GM21423 (cell line): ENCODE measurements at regions not wholly inside any gene's neighbourhood (a gene's known extent, or its start where the extent isn't known, plus 50 kb on each side); places are given as distances from the start of the nearest gene placed in this dataset.
"Not testable (repeated sequence)": the region's sequence is repeated elsewhere in the genome, so short reads cannot be mapped to it uniquely, and the experiment has no call there.

ENCODE experiments used
- ATAC-seq: cut with Tn5 transposase; IDR thresholded peaks from one replicate; pipeline ENCODE4 v1.9.1; 2021; ENCODE audit warnings: mild to moderate bottlenecking, moderate library complexity; ENCODE audit not compliant: unreplicated experiment

DNA sequence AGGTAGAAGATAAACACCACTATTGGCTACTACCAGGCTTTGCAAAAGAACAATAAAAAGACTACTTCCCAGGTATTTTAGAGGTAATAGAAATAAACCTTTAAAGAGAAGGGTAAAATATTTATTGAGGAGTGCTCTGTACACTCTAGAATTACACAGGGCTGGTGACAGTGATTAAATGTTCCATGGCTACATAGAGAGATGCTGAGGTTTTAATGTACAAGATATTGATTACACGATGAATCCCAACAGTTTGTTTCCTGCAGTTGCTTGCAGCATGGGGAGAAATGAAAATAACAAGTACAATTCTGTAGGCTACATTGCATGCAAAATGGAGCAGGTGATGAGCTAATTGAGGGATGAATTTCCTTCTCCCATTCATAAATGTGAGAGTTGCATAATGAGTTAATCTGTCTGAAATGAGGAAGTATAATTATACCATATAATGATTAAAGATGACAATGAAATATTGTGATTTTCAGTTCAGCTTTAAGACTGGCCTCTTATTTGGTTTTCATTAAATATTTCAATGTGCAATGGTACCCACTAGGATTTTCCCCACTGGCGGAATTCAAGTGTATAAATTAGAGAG lies 266.1 kb downstream of the SOCS6 start:
- ATAC-seq, result no peak

DNA sequence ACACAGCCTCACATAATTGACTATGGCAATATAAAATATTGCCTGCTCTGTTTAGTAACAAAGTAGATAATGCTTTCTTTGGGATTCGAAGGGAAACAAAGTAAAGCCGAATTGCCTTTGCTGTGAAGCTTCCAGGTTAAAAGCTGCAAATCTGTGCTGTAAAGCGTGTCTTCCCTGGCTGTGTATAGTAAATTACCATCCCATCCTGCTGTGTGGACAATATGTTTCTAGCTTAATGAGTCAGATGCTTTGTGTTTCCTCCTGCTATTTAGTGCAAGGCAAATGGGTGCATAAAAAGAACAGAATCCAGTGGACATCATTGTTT lies 265.1 kb downstream of the SOCS6 start:
- ATAC-seq, result no peak

DNA sequence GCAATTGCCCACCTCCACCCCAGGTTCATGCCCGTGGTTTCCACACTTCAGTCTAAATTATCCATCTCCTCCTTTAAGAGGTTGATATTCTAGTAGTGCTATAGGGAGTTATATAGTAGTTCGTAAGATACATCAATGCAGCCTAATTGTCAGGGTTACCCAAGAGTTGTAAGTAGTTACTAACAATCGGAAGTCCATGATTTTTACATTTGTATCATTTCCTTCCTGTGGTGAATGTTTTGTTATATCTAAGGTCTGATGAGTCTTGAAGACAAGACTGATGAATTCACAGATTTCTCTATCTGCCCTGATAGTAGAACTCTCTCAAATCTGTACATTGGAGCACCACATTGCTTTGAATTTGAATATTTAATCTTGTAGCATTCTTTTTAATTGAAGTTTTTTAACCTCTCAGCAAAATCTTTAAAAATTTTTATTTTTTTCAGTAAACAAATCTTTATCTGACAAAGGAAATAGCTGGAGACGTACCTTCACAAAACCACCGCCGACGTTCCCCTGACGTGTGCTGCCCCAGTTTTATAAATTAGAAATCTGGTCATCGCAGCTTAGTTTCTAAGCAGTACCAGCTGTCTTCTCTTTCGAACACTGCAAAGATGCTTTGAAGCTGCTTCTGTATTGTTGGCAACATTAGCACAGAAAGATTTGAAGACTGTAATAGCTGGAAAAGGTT lies 264.5 kb downstream of the SOCS6 start:
- no peak for ATAC-seq

DNA sequence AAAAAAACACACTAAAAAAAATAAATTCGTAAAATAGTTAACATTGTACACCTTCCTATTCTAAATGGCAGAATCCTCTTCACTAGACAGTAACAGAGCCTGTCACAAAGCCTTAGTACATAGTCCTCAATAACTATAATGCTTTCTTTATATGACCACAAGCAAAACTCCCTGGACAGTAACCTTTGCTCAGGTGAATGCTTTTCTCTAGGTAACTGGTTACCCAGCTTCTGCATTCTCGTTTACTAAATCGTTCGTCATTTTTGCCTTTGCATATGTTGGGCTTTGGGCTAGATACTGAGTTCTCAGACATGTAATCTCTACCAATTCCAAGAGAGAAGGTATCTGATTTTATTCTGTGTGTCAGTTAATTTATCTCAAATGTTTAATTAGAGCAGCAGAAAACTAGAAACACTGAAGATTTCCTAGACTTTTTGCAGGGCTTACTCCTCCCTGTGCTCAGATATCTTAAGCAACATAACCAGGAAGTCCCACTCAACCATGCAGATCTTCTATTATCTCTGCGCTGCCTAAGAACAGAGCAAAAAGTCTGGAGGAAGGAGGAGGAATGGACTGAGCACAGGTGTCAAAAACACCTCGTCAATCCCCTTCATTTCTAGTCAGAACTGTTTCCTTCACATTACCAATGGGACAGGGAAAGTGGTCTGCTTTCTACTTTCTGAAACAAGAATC lies 247.7 kb downstream of the SOCS6 start:
- ATAC-seq, result no peak

DNA sequence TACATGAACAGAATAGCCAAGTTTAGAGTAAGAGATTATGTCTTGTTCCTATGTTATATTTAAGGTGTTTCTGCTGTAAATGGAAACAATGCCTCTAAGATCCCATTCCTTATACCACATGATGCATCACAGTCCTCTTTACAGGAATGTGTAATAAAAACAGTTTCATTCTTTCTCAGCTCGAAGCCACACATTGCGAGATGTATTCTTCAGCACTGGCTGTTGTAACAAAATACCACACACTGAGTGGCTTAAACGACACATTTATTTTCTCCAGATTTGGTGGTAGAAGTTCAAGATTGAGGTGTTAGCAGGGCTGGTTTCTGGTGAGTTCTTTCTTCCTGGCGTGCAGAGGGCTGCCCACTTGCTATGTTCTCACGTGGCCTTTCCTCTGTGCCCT lies 246.2 kb downstream of the SOCS6 start:
- ATAC-seq, result no peak

DNA sequence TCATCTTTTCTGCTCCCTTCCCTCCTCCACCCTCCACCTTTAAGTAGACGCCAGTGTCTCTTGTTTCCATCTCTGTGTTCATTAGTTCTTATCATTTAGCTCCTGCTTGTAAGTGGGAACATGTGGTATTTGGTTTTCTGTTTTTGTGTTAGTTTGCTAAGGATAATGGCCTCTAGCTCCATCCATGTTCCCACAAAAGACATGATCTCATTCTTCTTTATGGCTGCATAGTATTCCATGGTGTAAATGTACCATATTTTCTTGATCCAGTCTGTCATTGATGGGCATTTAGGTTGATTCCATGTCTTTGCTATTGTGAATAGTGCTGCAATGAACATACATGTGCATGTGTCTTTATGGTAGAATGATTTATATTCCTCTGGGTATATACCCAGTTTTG lies 236.5 kb downstream of the SOCS6 start:
- ATAC-seq, result not testable (repeated sequence)

DNA sequence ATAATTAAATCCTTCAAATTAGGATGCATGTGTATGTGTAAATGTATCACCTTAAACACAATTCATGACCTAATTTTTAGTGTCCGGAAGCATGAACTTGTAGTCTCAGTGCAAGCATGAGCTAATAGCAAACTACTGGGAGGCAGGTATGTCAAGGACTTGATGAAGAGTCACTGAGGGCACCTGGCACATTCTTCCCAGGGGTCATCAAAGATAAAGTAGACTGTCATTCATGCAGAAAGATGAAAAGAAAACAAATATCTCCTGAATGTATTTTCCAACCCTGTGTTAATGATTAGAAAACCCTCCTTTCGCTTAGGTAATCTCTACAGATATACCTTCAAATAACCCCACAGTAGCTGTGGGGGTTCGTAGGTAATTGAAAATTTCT lies 234.9 kb downstream of the SOCS6 start:
- ATAC-seq, result no peak

DNA sequence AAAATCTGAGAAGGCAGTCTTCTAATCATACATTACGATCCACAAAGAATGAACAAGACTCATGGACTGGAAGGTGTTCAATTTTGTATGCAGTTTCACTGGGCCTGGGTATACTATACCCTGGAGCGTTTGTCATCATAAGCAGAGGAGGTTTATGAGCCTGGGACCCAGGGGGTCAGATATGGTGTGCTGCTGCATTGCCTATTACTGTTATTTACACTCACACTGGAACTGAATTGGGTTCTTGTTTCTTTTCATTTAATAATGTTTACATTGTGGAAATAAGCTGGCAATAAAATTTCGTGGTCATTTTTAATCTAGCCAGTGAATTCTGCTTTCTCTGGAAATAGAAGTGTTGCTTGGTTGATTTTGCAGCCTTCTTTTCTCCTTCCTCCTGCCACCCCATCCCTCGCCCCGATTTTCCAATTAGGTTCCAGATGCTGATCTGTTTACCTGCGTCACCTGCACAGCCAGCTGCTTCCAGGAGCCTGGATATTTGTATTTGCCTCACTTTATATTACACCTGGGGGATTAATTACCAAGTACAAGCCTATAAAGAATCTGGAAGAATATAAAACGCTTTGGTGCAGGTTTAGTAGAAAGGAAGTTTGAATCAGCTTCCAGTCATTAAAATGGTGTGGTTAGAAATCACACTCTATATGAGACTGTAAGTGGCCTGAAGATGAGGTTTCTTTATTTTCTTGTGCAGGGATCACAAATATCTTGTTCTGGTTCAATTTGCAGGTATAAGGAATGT lies 234.4 kb downstream of the SOCS6 start:
- no peak for ATAC-seq

DNA sequence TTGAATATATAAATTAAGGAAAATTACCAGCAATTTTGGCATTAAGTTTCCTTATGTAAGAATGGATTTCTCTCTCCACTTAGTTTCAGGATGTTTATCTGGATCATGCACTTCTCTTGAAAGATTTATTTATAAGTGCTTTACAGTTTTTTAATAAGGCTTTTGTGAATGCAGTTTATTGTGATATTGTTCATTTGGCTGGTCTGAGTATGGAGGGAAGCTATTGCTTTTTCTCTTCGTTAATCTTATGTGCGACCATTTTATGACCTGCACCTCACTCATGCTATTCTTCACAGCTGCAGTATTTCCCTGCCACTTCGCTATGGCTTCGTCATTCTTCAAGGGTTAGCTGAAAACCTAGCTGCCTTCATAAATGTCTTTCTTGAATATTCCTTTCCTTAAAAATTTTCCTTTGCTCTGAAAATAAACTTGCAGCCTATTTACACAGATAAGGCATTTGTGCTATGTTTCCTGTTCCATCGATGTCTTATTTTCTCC lies 233.4 kb downstream of the SOCS6 start:
- no peak for ATAC-seq

DNA sequence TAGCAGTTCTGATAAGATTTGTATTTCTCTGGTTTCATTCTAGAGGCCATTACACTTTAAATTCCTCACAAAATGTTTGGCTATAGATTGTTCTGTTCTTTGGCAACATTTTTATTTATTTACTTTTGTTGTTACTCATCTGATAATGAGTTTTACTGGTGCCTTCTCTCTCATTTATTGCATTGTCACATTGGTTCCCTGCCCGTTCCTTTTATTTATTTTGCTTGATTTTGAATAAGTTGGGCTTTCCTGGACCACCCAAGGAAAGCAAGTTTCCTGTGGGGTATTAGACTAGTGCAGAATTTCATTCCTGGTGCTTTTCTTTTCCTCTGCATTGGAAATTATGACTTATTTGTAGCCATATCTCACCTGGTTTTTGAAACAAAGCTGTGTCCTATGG lies 232.0 kb downstream of the SOCS6 start:
- ATAC-seq, result no peak

DNA sequence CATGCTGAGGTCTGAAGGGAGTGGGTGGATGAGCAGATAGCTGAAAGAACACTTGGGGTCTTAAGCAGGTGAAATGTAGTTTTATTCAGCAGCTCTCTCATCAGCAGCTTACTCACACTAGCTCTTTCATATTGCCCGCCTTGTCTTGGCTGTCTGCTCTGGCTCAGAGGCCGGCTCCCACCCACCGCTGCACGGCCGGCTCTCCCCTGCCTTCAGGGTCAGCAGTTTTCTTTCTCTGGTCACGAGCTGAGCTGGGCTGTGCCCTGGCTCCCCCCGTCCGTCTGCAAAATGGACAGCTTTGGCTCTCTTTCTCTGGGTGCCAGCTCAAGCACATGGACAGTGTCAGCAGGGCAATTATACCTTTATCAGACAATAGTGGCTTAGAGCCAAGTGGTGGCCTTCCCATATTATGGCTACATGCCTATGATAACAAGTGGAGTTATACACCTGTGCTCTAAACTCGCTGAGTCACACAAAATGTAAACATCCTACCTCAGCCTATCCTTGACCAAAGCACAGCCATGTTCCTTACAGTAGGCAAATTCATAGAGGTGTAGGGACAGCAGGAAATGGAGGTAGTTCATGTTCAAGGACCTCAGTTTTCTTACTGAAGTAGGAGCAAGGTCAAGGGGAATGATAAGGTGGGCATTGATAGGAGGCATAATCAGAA lies 224.8 kb downstream of the SOCS6 start:
- ATAC-seq, result no peak

DNA sequence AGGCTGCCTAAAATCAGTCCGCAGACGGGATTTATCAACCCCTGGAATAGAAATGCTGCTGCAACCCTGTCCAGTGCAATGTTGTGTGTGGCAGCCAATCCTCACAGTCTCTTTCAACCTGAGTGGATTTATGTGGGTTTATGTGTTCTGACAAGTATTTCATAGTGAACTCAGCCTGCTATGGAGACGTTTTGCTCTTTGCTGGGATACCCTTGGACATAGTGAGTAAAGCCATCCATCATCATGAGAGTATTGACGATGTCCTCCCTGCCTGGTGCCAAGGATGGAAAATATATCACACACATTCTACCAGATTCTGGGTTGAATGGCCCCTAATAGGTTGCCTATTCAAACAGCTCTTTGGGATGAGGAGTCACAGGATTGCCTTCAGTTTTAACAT lies 219.1 kb downstream of the SOCS6 start:
- no peak for ATAC-seq

DNA sequence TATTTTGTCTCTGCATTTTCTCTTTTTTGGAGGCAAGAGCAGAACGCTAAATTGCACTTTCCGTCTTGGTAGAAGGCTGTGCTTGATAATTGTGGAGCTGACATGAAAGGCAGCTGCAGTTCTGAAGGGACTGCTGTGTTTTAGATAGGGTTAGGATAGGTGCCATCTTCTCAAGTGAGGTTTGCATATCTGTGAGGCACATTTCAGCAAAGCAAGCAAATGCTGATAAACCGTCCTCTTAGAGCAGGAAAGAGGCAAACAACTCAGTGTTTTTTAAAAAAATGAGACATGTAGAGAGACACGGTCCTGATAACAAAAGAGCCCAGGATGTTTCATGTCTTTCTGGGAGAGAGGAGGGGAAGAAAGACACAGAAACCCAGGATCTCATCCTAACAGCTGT lies 217.7 kb downstream of the SOCS6 start:
- ATAC-seq, result no peak

DNA sequence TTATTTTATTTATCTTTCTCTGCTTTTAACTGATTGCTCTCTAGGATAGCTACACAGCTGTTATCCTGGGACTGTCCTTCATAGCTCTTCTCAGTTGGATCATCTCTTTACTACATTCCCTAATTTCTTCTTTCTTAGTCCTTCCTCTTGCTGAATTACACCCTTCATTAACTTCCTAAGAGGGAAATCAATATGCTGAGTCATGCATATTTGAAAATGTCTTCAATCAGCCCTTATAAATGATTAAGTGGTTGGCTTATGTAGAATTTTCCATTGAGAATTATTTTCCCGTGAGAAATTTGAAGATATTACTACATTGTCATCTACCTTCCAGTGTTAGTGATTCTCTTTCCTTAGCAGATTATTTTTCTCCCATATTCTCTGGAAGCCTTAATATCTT lies 214.2 kb downstream of the SOCS6 start:
- no peak for ATAC-seq

DNA sequence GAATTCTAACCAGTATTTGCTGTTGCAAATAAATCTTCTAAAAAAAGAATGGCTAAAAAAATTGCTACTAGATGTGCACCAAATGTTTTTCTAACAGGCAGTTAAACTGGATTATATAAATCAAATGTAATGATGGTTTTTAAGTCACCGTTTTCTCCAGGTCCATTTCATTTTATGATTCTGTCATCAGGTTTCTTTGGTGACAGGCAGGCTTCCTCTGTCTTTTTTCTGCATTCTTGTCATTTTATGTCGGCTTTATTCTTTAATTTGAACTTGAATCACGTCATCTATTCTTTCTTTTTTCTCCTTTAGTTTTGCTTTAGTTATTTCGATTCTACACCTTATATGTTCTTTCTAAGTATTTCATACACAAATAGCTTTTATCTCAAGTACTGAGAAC lies 212.5 kb downstream of the SOCS6 start:
- ATAC-seq, result no peak

DNA sequence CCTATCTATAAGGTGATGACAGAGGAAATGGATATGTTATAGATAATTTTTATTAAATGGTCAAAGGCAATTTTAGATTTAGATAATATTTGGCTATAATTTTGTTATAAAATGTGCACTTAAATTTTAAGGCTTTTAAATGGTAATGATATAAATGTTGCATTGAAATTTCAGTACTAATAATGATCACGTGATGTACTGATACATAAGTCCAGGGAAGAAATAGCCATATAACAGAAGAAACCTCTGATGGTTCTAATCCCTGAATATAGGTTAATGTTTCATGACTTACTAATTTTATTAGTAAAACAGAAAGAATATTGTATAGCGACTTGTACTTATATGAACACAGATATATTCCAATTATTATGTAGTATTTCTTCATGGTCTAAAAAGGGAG lies 211.9 kb downstream of the SOCS6 start:
- no peak for ATAC-seq

DNA sequence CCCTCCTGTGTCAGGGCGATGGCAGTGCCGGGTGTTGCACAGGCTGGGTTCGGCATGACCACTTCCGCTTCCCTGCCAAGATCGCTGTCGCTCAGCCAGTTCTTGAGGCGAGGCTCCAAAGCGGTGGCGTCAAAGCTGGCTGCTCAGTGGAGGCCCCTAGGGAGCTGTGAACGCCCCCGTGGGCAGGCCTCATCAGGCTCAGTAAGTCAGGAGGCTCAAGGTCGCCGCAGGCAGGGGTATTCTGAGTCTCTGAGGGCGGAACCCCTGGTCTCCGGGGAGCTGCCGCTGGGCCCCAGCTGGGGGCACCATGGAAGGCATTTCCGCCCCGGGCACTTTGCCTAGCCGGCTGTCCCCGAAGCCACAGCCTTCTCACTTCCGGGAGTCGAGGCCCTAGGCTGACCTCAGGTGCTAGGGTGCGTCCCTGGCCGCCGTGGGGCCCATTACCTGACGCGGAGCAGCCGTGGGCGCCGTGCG lies 210.4 kb downstream of the SOCS6 start:
- ATAC-seq, result no peak

DNA sequence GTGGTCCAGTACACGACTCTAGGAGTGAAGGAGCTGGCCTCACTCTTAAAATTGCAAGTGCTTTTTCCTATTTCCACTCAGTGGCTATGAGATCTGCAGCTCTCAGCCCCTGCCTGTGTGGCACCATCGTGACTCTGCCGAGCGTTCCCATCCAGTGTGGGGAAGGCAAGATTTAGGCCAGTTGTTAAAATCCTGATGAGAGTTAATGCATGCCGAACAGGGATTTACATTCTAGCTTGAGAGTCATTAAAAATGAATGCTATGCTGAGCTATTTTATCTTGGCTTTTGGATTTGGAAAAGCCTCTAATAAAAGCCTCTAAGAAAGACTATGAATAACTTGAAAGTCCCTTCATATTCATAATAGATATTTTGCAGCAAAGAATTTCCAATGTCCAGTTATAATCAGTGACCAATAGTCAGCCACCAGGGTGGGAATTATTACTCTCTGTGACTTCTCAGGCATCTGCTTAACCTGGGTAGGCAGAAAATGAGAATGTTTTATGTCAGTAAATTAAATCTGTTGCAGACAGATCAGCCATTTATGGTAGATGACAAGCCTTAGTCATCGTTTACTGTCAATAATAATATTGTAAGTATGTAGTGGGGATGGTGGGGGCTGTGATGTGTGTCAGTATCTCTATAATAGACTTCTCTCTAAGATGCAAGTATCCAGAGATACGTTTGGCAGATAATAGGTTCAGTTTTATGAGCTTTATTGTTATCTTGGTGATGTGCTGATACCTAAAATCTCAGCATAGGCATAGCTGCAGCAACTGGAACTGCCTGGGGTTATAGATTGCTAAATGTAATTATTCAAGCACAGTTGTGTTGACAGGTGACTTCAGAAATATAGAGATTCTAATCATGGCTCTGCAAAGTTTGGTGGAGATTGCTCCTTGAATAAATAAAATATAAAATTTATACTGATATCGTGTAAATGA lies 207.8 kb downstream of the SOCS6 start:
- no peak for ATAC-seq

DNA sequence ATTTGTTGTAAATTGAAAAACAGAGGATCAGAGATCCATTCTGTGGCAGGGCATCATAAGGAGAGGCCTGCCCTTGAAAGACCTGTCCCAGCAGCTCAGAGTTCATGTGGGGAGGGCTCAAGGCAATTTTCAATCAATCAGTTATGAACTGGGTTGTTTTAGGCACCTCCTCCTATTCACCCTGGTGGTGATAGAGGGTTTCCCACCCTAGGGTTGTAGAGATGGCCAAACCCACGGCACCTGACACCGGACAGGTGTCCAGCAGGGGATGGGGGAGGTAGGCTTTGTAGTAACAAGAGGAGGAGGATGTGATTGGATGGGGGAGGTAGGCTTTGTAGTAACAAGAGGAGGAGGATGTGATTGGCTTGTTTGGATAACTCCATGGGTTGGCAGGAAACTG lies 205.7 kb downstream of the SOCS6 start:
- ATAC-seq, result no peak

DNA sequence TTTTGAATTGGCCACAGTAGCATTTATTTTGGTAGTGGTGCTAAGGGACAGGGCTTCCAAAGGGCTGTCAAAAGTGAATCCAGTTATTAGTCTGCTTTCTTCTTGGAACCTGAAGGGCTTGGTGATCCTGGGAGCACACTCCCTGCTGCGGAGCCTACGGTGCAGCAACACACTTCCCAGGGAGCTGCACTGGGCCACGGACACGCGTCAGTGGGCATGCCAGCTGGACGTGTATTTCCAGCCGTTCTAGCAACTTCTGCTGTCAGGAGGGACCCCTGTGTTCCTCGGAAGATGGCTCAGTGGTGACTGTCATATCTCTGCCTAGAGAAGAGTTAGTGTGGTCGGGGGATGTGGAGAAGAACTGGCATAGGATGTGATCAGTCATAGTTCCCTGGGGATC lies 204.6 kb downstream of the SOCS6 start:
- ATAC-seq, result no peak
